NCI-H2029 (cell line): ENCODE measurements at regions not wholly inside any gene's neighbourhood (a gene's known extent, or its start where the extent isn't known, plus 50 kb on each side); places are given as distances from the start of the nearest gene placed in this dataset.
"Not testable (repeated sequence)": the region's sequence is repeated elsewhere in the genome, so short reads cannot be mapped to it uniquely, and the experiment has no call there.

Experiments
- DNase-seq: peaks from one replicate; lab custom pipeline; 2025; lab: John Stamatoyannopoulos, UW

GRCh38 chr2:60246583-60246982 is 306.9 kb downstream of the BCL11A start:
- DNase-seq: no peak

- no peak for DNase-seq
These were observed 319.0 kb downstream of the BCL11A start for GRCh38 chr2:60234274-60234986.

GRCh38 chr2:60230596-60230995 is 322.9 kb downstream of the BCL11A start:
- no peak for DNase-seq

GRCh38 chr2:60230037-60230436 is 323.4 kb downstream of the BCL11A start:
- DNase-seq: no peak

GRCh38 chr2:60226943-60227342 is 326.5 kb downstream of the BCL11A start:
- no peak for DNase-seq

- no peak for DNase-seq
These were observed 327.3 kb downstream of the BCL11A start for GRCh38 chr2:60226191-60226590.

- no peak for DNase-seq
These were observed 329.6 kb downstream of the BCL11A start for GRCh38 chr2:60223859-60224258.

- DNase-seq: no peak
These were observed 332.4 kb downstream of the BCL11A start for GRCh38 chr2:60221098-60221497.

- no peak for DNase-seq
These were observed 333.9 kb downstream of the BCL11A start for GRCh38 chr2:60219536-60219935.

- no peak for DNase-seq
These were observed 336.9 kb downstream of the BCL11A start for GRCh38 chr2:60216452-60216995.

GRCh38 chr2:60215386-60215901 is 338.0 kb downstream of the BCL11A start:
- no peak for DNase-seq

- DNase-seq: no peak
These were observed 338.9 kb downstream of the BCL11A start for GRCh38 chr2:60214626-60214875.

- DNase-seq: peak; percentile 77
These were observed 339.4 kb downstream of the BCL11A start for GRCh38 chr2:60213865-60214625.

- no peak for DNase-seq
These were observed 341.1 kb downstream of the BCL11A start for GRCh38 chr2:60212181-60212945.

GRCh38 chr2:60189006-60189405 is 364.4 kb downstream of the BCL11A start:
- DNase-seq: not testable (repeated sequence)

GRCh38 chr2:60175290-60175689 is 378.2 kb downstream of the BCL11A start:
- DNase-seq: no peak

GRCh38 chr2:60174146-60174545 is 379.3 kb downstream of the BCL11A start:
- DNase-seq: no peak

- DNase-seq: no peak
These were observed 380.7 kb downstream of the BCL11A start for GRCh38 chr2:60172801-60173200.

- no peak for DNase-seq
These were observed 383.2 kb downstream of the BCL11A start for GRCh38 chr2:60170272-60170671.

GRCh38 chr2:60168247-60168646 is 385.2 kb downstream of the BCL11A start:
- no peak for DNase-seq

GRCh38 chr2:60167089-60167488 is 386.4 kb downstream of the BCL11A start:
- DNase-seq: no peak

- DNase-seq: no peak
These were observed 389.8 kb downstream of the BCL11A start for GRCh38 chr2:60163691-60164090.

- no peak for DNase-seq
These were observed 393.9 kb downstream of the BCL11A start for GRCh38 chr2:60159519-60159918.
